Left lobe of liver (tissue), 2 donors: ENCODE measurements at regions not wholly inside any gene's neighbourhood (a gene's known extent, or its start where the extent isn't known, plus 50 kb on each side); places are given as distances from the start of the nearest gene placed in this dataset.

Experiments used
- ATAC-seq: fragments of 200-7000 bp; cut with Tn5 transposase; one replicate; pipeline ENCODE4 v1.9.1; 2020; ENCODE audit warnings: mild to moderate bottlenecking, moderate library complexity
- DNase-seq: peaks from one replicate; pipeline ENCODE4 v3.0.0-alpha.2; 2020; ENCODE audit warnings: low spot score
- donor health status: DM: no; HTN: no; CAD: no; lungs with moderate emphysema.
- donor health status: DM: no; HTN: yes; CAD: no.

GRCh38 chrX:720825-721224 is 90.2 kb downstream of the SHOX start:
- ATAC-seq (no peak), DNase-seq (no peak)

GRCh38 chrX:720250-720649 is 89.7 kb downstream of the SHOX start:
- ATAC-seq = no peak

GRCh38 chrX:716136-716535 is 85.5 kb downstream of the SHOX start:
- DNase-seq = no peak
- no peak for ATAC-seq

More at GRCh38 chrX:720250-720649, 89.7 kb downstream of the SHOX start:
- DNase-seq = no peak

DNA sequence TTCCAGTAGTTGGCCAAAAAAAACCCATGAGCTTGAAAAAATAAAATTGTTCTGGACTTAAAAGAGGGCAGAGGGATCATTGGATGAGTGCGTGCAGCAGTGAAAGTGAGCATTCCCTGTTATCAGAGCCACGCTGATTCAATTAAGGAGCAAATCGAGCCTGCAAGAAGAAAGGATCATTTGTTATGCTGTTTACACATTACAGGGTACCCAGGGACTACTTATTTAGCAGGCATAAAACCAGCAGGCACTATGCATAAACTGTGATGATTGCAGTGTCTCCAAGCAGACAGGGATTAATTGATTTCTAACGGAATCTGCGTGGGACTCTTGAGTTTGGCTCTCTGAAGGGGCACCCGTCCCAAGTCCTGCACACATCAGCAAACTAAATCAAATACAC is 83.5 kb downstream of the SHOX start:
- ATAC-seq (no peak), DNase-seq (no peak)
